ENCODE measurements at regions not wholly inside any gene's neighbourhood (a gene's known extent, or its start where the extent isn't known, plus 50 kb on each side); places are given as distances from the start of the nearest gene placed in this dataset.
A peak's percentile ranks its signal among the peaks of the same experiment; 100 is the strongest.

GRCh38 chr2:111219285-111219684 is 98.6 kb downstream of the BCL2L11 start:
- peak; percentile 88 for DNase-seq (ENCODE audit: low read depth, low spot score)

DNA sequence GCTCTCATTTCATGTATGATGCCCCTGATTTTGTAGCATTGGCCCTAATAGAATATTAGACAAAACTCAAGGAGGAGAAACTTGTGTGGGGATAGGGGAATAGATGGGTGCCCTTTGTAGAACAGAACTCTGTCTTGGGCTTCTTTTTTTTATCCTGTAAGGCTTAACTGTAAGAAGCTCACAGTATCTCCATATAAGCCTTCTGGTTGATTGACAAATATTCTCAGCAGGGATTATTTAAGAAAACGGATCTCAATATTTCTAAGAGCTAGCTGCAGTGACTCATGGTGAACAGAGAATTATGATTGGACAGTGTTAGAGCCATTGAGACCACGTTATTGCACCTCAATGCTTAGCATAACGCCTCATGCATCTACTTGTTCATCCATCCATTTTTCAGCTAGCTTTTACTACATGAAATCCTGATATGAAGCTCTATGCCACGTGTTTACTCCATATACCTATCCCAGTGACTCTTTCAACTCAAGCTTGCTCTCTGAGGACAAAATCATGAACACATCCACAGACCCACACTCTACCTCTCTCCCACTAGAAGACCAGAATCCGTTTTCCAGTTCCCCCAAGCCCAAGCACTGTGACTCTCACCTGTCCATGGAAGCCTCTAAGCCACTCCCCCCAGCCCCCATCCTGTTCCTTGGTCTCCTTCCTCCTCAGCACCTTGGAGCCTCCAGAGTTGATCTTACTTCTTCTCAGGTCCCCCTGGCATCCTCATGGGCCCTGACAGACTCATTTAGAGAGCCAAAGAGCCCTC is 99.2 kb downstream of the BCL2L11 start:
- DNase-seq (ENCODE audit: low read depth, low spot score) = peak; percentile 30

- DNase-seq (ENCODE audit: low read depth, low spot score) = no peak
These were observed 100.2 kb downstream of the BCL2L11 start for GRCh38 chr2:111220962-111221361.

- no peak for DNase-seq (ENCODE audit: low read depth, low spot score)
These were observed 101.0 kb downstream of the BCL2L11 start for GRCh38 chr2:111221701-111222100.

DNA sequence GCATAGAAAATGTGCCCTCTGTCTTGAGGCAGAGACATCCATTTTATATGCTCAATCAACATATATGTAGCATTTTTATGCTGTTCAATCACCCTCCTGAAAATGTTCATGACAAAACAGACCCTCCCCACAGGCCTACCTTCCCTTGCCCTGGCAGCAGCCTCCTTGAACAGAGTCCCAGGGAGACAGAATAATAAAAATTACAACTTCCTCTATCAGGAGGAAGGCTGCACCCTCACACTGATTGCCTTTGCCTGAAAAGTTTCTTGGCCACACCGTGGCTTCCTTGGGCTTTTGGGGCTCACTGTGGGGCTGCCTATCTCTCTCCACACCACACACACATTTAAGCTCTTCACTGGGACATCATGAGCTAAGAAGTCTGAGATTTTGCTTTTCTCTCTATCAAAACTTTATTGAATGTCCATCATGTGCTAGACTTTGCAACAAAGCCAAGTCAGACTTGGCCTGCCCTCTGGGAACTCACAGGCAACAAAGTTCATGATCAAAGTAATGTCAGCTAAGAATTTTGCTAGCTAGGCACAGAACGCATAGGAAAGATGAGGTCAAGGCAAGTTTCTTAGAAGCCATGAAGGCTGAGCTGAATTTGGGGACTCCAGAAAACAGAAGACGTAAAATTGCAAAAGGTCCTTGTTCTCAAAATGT is 101.6 kb downstream of the BCL2L11 start:
- DNase-seq (ENCODE audit: low read depth, low spot score) = no peak

GRCh38 chr2:111225856-111226255 is 105.1 kb downstream of the BCL2L11 start:
- DNase-seq (ENCODE audit: low read depth, low spot score) = no peak

GRCh38 chr2:111226876-111227700 is 106.4 kb downstream of the BCL2L11 start:
- DNase-seq (ENCODE audit: low read depth, low spot score) = peak; percentile 58

DNA sequence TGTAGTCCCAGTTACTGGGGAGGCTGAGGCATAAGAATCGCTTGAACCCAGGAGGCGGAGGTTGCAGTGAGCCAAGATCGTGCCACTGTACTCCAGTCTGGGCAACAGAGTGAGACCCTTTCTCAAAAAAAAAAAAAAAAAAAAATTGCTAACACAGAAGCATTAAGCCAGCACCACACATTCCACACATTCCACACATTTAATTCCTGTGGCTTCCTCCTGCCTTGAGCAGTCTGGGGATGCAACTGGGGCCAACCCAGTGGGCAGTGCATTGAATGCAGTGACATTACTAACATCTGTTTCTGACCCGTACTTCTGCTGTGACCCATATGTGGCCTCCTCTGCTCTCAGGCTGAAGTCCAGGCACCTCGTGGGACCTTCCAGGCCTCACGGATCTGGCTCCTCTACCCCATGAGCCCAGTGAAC is 107.0 kb downstream of the BCL2L11 start:
- DNase-seq (ENCODE audit: low read depth, low spot score) = peak; percentile 92

DNA sequence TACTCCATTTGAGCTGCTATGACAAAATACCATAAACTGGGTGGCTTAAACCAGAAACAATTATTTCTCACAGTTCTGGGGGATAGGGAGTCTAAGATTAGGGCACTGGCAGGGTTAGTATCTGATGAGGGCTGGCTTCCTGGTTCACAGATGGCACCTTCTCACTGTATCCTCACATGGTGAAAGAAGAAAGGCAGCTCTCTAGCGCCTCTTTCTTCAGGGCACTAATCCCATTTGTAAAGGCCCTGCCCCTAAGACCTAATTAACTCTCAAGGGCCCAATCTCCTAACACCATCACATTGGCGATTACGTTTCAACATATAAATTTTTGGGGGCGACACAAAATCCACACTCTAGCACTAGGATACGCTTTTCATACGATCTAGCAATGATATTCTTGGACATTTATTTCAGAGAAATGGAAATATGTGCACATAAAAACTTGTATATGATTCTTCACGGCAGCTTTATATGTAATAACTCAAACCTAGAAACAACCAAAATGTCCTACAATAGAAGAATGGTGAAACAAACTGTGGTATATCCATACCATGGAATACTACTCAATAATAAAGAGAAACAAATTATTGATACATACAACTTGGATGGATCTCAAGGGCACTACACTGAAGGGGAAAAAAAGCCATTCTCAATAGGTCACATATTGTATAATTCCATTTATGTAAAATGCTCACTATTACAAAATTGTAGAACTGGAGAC is 111.0 kb downstream of the BCL2L11 start:
- no peak for DNase-seq (ENCODE audit: low read depth, low spot score)

GRCh38 chr2:111235192-111236015 is 114.7 kb downstream of the BCL2L11 start:
- DNase-seq (ENCODE audit: low read depth, low spot score) = peak; percentile 28

- peak; percentile 22 for DNase-seq (ENCODE audit: low read depth, low spot score)
These were observed 115.3 kb downstream of the BCL2L11 start for GRCh38 chr2:111236025-111236424.

GRCh38 chr2:111238296-111238695 is 117.6 kb downstream of the BCL2L11 start:
- no peak for DNase-seq (ENCODE audit: low read depth, low spot score)

DNA sequence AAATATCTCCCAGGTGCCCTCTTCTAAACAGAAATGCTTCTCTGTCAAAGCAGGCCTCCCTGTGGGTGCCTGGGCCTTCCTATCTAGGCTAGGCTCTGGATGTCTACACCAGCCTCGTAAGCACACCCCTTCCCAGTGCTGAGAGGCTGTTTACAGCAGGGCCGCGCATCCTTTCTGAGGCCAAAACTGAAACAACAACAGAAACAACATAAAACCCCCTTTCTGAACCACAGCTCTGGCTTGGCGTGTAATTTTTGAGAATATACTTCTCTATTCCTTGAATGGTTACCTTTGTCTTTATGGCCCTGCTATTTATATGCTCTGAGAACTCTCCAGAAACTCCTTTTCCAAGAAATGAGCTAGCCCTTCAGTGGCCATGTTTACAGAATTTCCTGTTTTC is 118.4 kb downstream of the BCL2L11 start:
- no peak for DNase-seq (ENCODE audit: low read depth, low spot score)

- DNase-seq (ENCODE audit: low read depth, low spot score) = no peak
These were observed 119.0 kb downstream of the BCL2L11 start for GRCh38 chr2:111239581-111240249.

DNA sequence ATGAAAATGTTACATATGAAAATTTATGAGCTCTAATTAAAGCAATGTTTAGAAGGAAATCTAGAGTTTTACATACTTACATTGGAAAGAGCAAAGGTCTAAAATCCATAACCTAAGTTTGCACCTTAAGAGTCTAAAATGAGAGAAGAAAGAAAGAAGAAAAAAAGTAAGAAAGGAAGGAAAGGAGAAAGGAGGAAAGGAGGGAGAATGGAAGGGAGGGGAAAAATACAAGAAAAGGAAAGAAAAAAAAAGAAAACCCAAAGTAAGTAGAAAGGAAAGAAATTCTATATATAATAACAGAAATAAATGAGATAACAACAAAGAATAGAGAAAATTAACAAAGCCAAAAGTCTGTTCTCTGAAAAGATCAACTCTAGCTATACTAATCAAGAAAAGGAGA is 122.6 kb downstream of the BCL2L11 start:
- no peak for DNase-seq (ENCODE audit: low read depth, low spot score)

DNA sequence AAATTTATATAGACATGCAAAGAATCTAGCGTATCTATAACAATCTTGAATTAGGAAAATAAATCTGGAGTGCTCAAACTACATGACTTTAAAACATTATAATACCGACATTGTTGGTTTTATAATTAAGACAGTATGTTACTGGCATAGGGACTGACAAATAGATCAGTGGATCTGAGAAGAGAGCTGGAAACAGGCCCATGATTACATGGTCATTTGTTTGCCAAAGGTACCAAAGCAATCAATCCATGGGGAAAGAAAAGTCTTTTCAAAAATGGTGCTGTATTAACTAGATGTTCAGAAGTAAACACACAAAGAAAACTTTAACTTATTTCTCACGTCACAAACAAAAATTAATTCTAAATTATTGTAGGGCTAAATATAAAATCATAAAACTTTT is 124.2 kb downstream of the BCL2L11 start:
- DNase-seq (ENCODE audit: low read depth, low spot score) = no peak

- no peak for DNase-seq (ENCODE audit: low read depth, low spot score)
These were observed 125.9 kb downstream of the BCL2L11 start for GRCh38 chr2:111246620-111247061.

DNA sequence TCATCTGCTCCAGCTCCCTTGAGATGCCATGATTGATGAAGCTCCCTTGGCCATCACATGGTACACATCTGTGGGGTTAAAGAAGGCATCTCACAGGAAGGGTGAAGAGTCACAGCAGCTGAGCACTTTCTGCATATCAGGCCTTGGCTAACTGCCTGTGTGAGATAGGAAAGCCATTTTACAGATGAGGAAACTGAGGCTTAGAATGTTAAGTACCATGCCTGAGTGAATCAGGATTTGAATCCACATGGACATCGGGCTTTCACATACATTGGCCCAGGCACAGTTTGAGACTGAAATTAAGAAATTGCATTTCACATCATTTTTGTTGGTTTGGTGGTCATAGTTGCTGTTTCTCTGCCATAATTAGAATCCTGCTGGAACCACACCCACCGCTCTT is 126.8 kb downstream of the BCL2L11 start:
- DNase-seq (ENCODE audit: low read depth, low spot score) = no peak

DNA sequence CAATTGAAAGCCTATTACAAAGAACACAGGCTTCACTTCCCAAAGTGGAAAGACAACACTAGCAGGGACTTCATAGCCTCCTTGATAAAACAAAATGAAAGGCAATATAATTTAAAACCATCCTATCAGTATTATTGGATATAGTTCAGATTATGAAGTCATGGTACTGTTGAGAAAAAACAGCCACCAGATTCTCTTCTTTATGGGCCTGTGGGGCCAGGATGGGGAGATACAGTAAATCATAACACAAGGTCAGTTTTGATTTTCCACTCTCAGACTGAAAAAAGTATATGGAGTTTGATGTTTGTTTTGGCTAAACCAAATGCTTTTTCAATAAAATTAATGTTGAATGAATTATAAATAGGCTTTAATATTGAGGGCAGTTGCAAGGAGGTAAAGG is 129.1 kb downstream of the BCL2L11 start:
- no peak for DNase-seq (ENCODE audit: low read depth, low spot score)

DNA sequence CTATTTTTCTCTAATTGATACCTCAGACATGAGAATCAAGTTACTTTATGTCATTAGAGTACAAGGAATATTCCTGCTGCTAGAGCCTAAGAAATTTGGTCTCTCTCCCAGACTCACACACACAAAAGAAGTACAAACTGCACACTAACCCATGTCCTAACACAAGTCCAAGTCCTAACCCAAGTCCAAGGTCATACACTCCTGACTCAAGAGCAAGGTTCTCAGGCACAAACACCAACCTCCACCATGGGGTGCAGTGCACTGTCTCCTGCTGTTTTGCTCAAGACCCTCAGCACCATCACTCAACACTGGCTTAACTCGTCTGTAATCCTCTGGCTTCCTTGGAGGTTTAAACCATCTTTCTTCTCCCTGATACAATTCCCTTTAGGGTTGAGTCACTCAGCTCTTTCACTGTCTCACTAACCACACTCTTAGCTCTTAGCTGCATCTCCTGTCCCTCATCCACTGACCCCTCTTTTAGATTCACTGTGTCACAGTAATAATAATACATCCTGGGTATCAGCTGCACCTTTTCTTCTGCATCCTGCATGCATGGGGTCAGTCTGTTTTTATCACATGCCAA is 129.8 kb downstream of the BCL2L11 start:
- no peak for DNase-seq (ENCODE audit: low read depth, low spot score)

Measured in astrocyte of the hippocampus (primary cell).